Neural progenitor cell (in vitro differentiated cells): ENCODE measurements at regions not wholly inside any gene's neighbourhood (a gene's known extent, or its start where the extent isn't known, plus 50 kb on each side); places are given as distances from the start of the nearest gene placed in this dataset.

Source experiments
- DNase-seq: peaks from one replicate; pipeline ENCODE4 v3.0.0-alpha.2; 2016; ENCODE audit warnings: low spot score
- H2AFZ ChIP-seq: fragments of 200-600 bp; sonication (generic); replicated peaks from 2 replicates; pipeline ENCODE4 v1.6.1; 2016; ENCODE audit warnings: antibody characterized with exemption
- H3F3A ChIP-seq: fragments of 200-600 bp; sonication (generic); 2 replicates; pipeline ENCODE4 v1.6.1; 2016; ENCODE audit warnings: antibody characterized with exemption, low read depth
- H3K27ac ChIP-seq: fragments of 200-600 bp; sonication (generic); 2 replicates; pipeline ENCODE4 v1.5.1; 2016; ENCODE audit warnings: mild to moderate bottlenecking
- H3K27me3 ChIP-seq: fragments of 200-600 bp; sonication (generic); 2 replicates; pipeline ENCODE4 v1.6.1; 2016; ENCODE audit warnings: mild to moderate bottlenecking, moderate library complexity
- H3K36me3 ChIP-seq: fragments of 200-600 bp; sonication (generic); 2 replicates; pipeline ENCODE4 v1.5.1; 2016
- H3K4me1 ChIP-seq: fragments of 200-600 bp; sonication (generic); 2 replicates; pipeline ENCODE4 v1.6.1; 2016; ENCODE audit warnings: mixed run types
- H3K4me2 ChIP-seq: fragments of 200-600 bp; sonication (generic); 2 replicates; pipeline ENCODE4 v1.6.1; 2016
- H3K4me3 ChIP-seq: fragments of 200-600 bp; sonication (generic); 2 replicates; pipeline ENCODE4 v1.5.1; 2016
- H3K79me2 ChIP-seq: fragments of 200-600 bp; sonication (generic); 2 replicates; pipeline ENCODE4 v1.6.1; 2016; ENCODE audit warnings: low read depth
- H3K9ac ChIP-seq: fragments of 200-600 bp; sonication (generic); 2 replicates; pipeline ENCODE4 v1.6.1; 2016
- H3K9me3 ChIP-seq: fragments of 200-600 bp; sonication (generic); 2 replicates; pipeline ENCODE4 v1.5.1; 2016; ENCODE audit warnings: low read depth
- H4K20me1 ChIP-seq: fragments of 200-600 bp; sonication (generic); 2 replicates; pipeline ENCODE4 v1.6.1; 2016; ENCODE audit warnings: low read depth
- H3K27ac Mint-ChIP-seq: 3 replicates; pipeline ENCODE4 v1.8.0; 2021; ENCODE audit warnings: mixed read lengths
- H3K27me3 Mint-ChIP-seq: 2 replicates; pipeline ENCODE4 v1.8.0; 2022; ENCODE audit warnings: low read depth, mild to moderate bottlenecking, inconsistent platforms, moderate library complexity, mixed read lengths; ENCODE audit not compliant: insufficient read depth
- H3K36me3 Mint-ChIP-seq: 3 replicates; pipeline ENCODE4 v1.8.0; 2021; ENCODE audit warnings: mixed read lengths
- H3K4me1 Mint-ChIP-seq: 3 replicates; pipeline ENCODE4 v1.8.0; 2021; ENCODE audit warnings: mixed read lengths
- H3K4me3 Mint-ChIP-seq: 3 replicates; pipeline ENCODE4 v1.8.0; 2021; ENCODE audit warnings: mild to moderate bottlenecking, moderate library complexity, mixed read lengths
- H3K9me3 Mint-ChIP-seq: 3 replicates; pipeline ENCODE4 v1.8.0; 2020; ENCODE audit warnings: mixed read lengths
- CTCF ChIP-seq: fragments of 200-600 bp; sonication (generic); IDR thresholded peaks from 2 replicates; pipeline ENCODE4 v1.5.1; 2017; ENCODE audit warnings: antibody characterized with exemption, mild to moderate bottlenecking
- EZH2 ChIP-seq: fragments of 200-600 bp; sonication (generic); IDR thresholded peaks from 2 replicates; pipeline ENCODE4 v1.6.1; 2017; ENCODE audit warnings: antibody characterized with exemption, mild to moderate bottlenecking, moderate library complexity
- EZH2phosphoT487 ChIP-seq: fragments of 200-600 bp; sonication (generic); IDR thresholded peaks from 2 replicates; pipeline ENCODE4 v1.6.1; 2017; ENCODE audit warnings: antibody characterized with exemption

GRCh38 chr16:86869288-86870022 lies 291.1 kb downstream of the FOXL1 start:
- Mint-ChIP-seq H3K27me3 (peaks cover 26% of the 10 kb centered on the region), H3K4me1 (peaks cover 14% of the 10 kb centered on the region), H3K4me3 (no peak overlapping the region), H3K27ac (no peak overlapping the region), H3K36me3 (no peaks in the 10 kb centered on the region), H3K9me3 (peaks cover 8% of the 10 kb centered on the region)
- Histone ChIP-seq H3K27ac (no peak overlapping the region), H2AFZ (no peak overlapping the region), H3K79me2 (no peaks in the 10 kb centered on the region), H3K4me3 (no peak overlapping the region), H3K9ac (no peak overlapping the region), H3K4me2 (no peak overlapping the region), H3K4me1 (peaks cover 5% of the 10 kb centered on the region), H3K9me3 (no peaks in the 10 kb centered on the region), H4K20me1 (no peaks in the 10 kb centered on the region), H3K36me3 (no peaks in the 10 kb centered on the region), H3F3A (peaks cover 3% of the 10 kb centered on the region), H3K27me3 (no peaks in the 10 kb centered on the region)
- no peak for DNase-seq
- TF ChIP-seq EZH2phosphoT487 (no peak), EZH2 (no peak), CTCF (no peak)

- Histone ChIP-seq H2AFZ (no peak overlapping the region), H3K9me3 (no peaks in the 10 kb centered on the region), H3K9ac (no peak overlapping the region), H3K79me2 (no peaks in the 10 kb centered on the region), H3K4me2 (no peak overlapping the region), H3K27ac (no peak overlapping the region), H3K27me3 (no peaks in the 10 kb centered on the region), H4K20me1 (no peaks in the 10 kb centered on the region), H3K4me1 (peaks cover 5% of the 10 kb centered on the region), H3K4me3 (no peak overlapping the region), H3K36me3 (no peaks in the 10 kb centered on the region), H3F3A (peaks cover 3% of the 10 kb centered on the region)
- no peak for TF ChIP-seq CTCF
- no peak for TF ChIP-seq EZH2
- TF ChIP-seq EZH2phosphoT487, result no peak
- Mint-ChIP-seq H3K27ac (no peak overlapping the region), H3K36me3 (no peaks in the 10 kb centered on the region), H3K9me3 (peaks cover 8% of the 10 kb centered on the region), H3K4me3 (no peak overlapping the region), H3K27me3 (peaks cover 23% of the 10 kb centered on the region), H3K4me1 (peaks cover 14% of the 10 kb centered on the region)
- no peak for DNase-seq
Measured at GRCh38 chr16:86870380-86870779, 292.0 kb downstream of the FOXL1 start.

- peaks cover 5% of the 10 kb centered on the region for H3K4me1 ChIP-seq
- TF ChIP-seq EZH2phosphoT487, result no peak
- TF ChIP-seq CTCF, result no peak
- TF ChIP-seq EZH2, result no peak
- Mint-ChIP-seq H3K36me3 (no peaks in the 10 kb centered on the region), H3K4me1 (peaks cover 10% of the 10 kb centered on the region), H3K27me3 (peaks cover 20% of the 10 kb centered on the region), H3K27ac (no peak overlapping the region), H3K4me3 (no peak overlapping the region), H3K9me3 (peaks cover 8% of the 10 kb centered on the region)
- no peaks in the 10 kb centered on the region for H3K79me2 ChIP-seq
- H3K9me3 ChIP-seq, result no peaks in the 10 kb centered on the region
- H3F3A ChIP-seq, result peaks cover 3% of the 10 kb centered on the region
- H3K27ac ChIP-seq, result no peak overlapping the region
- no peak overlapping the region for H2AFZ ChIP-seq
- no peak overlapping the region for H3K4me2 ChIP-seq
- no peak overlapping the region for H3K4me3 ChIP-seq
- no peak for DNase-seq
- H3K36me3 ChIP-seq, result no peaks in the 10 kb centered on the region
- H3K9ac ChIP-seq, result no peak overlapping the region
- H4K20me1 ChIP-seq, result no peaks in the 10 kb centered on the region
- H3K27me3 ChIP-seq, result no peaks in the 10 kb centered on the region
Measured at GRCh38 chr16:86872131-86872530, 293.8 kb downstream of the FOXL1 start.
